WTC11 (cell line): ENCODE measurements at regions not wholly inside any gene's neighbourhood (a gene's known extent, or its start where the extent isn't known, plus 50 kb on each side); places are given as distances from the start of the nearest gene placed in this dataset.

ENCODE experiments used
- ATAC-seq: fragments of 200-7000 bp; cut with Tn5 transposase; 2 replicates; pipeline ENCODE4 v1.10.0; 2021; ENCODE audit warnings: mild to moderate bottlenecking, moderate library complexity
- CTCF ChIA-PET: fragments of 300-600 bp; sonication (Branson Sonifier 250); formaldehyde crosslinking; loops from one replicate; lab custom pipeline; 2021; ENCODE audit warnings: antibody characterized with exemption; lab: Charles Lee
- POLR2A ChIA-PET: fragments of 350-600 bp; sonication (Branson Sonifier 250); formaldehyde crosslinking; loops from one replicate; lab custom pipeline; 2021; ENCODE audit warnings: antibody characterized with exemption; lab: Charles Lee
- DNase-seq: peaks from one replicate; pipeline ENCODE4 v3.0.0; 2021; ENCODE audit warnings: low spot score
- H3K27ac Mint-ChIP-seq: 2 replicates; pipeline ENCODE4 v1.8.0; 2021; ENCODE audit warnings: mixed read lengths
- H3K27me3 Mint-ChIP-seq: 2 replicates; pipeline ENCODE4 v1.8.0; 2021; ENCODE audit warnings: low read depth, mild to moderate bottlenecking, moderate library complexity, mixed read lengths
- H3K36me3 Mint-ChIP-seq: 2 replicates; pipeline ENCODE4 v1.8.0; 2021; ENCODE audit warnings: mixed read lengths
- H3K4me1 Mint-ChIP-seq: 2 replicates; pipeline ENCODE4 v1.8.0; 2022; ENCODE audit warnings: mixed read lengths
- H3K4me3 Mint-ChIP-seq: 2 replicates; pipeline ENCODE4 v1.8.0; 2021; ENCODE audit warnings: mild to moderate bottlenecking, moderate library complexity, mixed read lengths
- H3K9me3 Mint-ChIP-seq: 2 replicates; pipeline ENCODE4 v1.8.0; 2021; ENCODE audit warnings: mixed read lengths
- AFF4 ChIP-seq: sonication (generic); formaldehyde crosslinking; IDR thresholded peaks from 2 replicates; pipeline ENCODE4 v1.8.1; 2023; ENCODE audit warnings: mild to moderate bottlenecking, missing genetic modification reagents, borderline replicate concordance
- ARID4B ChIP-seq: sonication (generic); formaldehyde crosslinking; IDR thresholded peaks from 2 replicates; pipeline ENCODE4 v1.8.0; 2023; ENCODE audit warnings: missing genetic modification reagents, mild to moderate bottlenecking, borderline replicate concordance
- CREB1 ChIP-seq: sonication (generic); formaldehyde crosslinking; IDR thresholded peaks from 2 replicates; pipeline ENCODE4 v1.8.0; 2023; ENCODE audit warnings: mild to moderate bottlenecking, missing genetic modification reagents
- EMX1 ChIP-seq: fragments of 250-450 bp; sonication (Bioruptor Pico); IDR thresholded peaks from 2 replicates; pipeline ENCODE4 v1.8.0; 2021; ENCODE audit warnings: mild to moderate bottlenecking
- FOXP1 ChIP-seq: sonication (generic); formaldehyde crosslinking; IDR thresholded peaks from 2 replicates; pipeline ENCODE4 v1.8.0; 2022; ENCODE audit warnings: missing genetic modification reagents, mild to moderate bottlenecking, moderate library complexity, borderline replicate concordance
- GTF2I ChIP-seq: fragments of 250-450 bp; sonication (Bioruptor Pico); conservative IDR thresholded peaks from 2 replicates; pipeline ENCODE4 v1.4.0; 2021; ENCODE audit warnings: mild to moderate bottlenecking
- IRF2 ChIP-seq: sonication (generic); formaldehyde crosslinking; IDR thresholded peaks from 2 replicates; pipeline ENCODE4 v1.8.0; 2022; ENCODE audit warnings: low read depth, missing genetic modification reagents, borderline replicate concordance
- NR3C1 ChIP-seq: sonication (generic); formaldehyde crosslinking; conservative IDR thresholded peaks from 2 replicates; pipeline ENCODE4 v1.8.1; 2023; ENCODE audit warnings: low read depth, mild to moderate bottlenecking, missing genetic modification reagents
- RORB ChIP-seq: fragments of 250-450 bp; sonication (Bioruptor Pico); IDR thresholded peaks from 2 replicates; pipeline ENCODE4 v1.9.0; 2021; ENCODE audit warnings: mild to moderate bottlenecking
- SMAD4 ChIP-seq: sonication (generic); formaldehyde crosslinking; IDR thresholded peaks from 2 replicates; pipeline ENCODE4 v1.8.0; 2022; ENCODE audit warnings: mild to moderate bottlenecking, missing genetic modification reagents
- USF1 ChIP-seq: sonication (generic); formaldehyde crosslinking; IDR thresholded peaks from 2 replicates; pipeline ENCODE4 v1.8.0; 2022; ENCODE audit warnings: mild to moderate bottlenecking, missing genetic modification reagents
- ZNF138 ChIP-seq: sonication (generic); formaldehyde crosslinking; conservative IDR thresholded peaks from 2 replicates; pipeline ENCODE4 v1.8.1; 2022; ENCODE audit warnings: mild to moderate bottlenecking, moderate library complexity, missing genetic modification reagents
- ZNF532 ChIP-seq: fragments of 250-450 bp; sonication (Bioruptor Pico); IDR thresholded peaks from 2 replicates; pipeline ENCODE4 v1.9.0; 2021; ENCODE audit warnings: mild to moderate bottlenecking, borderline replicate concordance
- TF ChIP-seq, protein P1 (sequence below): sonication (generic); formaldehyde crosslinking; IDR thresholded peaks from 2 replicates; pipeline ENCODE4 v1.8.1; 2022; ENCODE audit warnings: mild to moderate bottlenecking, missing genetic modification reagents, moderate library complexity, borderline replicate concordance
- TF ChIP-seq, protein P2 (sequence below): sonication (generic); formaldehyde crosslinking; IDR thresholded peaks from 2 replicates; pipeline ENCODE4 v1.8.1; 2023; ENCODE audit warnings: mild to moderate bottlenecking, missing genetic modification reagents

DNA sequence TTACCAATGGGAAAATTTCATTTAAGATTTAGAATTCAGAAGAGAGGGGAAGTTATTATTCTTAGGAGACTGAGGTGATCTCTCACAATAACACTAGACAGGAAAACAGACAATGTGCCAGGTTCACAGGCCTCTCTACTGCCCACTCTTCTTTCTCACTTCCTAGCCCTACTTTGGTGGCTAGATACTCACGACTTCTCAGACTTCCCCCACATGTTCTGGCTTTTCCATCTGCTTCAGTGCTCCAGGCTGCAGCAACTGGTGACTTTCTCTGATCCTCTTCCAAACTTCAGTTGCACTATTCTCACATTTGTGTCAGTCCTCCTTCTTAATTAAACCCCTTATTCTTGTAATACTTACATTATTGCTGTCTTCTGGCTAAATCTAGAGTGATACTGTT, 208.7 kb upstream of the KCTD3 start:
- no peaks in the 10 kb centered on the region for H3K4me1 Mint-ChIP-seq
- no peaks in the 10 kb centered on the region for H3K36me3 Mint-ChIP-seq
- POLR2A ChIA-PET, result no interaction called here

DNA sequence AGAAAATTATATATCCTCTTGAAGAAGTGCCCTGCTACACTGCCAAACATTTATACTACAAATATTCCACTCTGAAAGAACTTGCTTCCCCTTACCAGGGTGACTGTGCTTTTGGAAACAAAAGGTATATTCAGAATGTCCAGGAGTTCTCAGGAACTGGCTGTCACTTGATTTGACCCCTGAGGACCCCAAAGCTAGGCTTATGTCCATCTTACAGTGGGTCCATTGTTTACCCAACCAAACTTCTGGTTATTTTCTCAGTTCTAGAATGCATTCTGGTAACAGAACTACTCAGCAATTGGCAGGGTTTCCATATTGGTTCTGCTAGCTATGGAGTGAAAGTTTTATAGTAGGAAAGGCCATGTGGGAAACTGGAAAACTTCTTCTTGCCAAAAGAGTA, 207.1 kb upstream of the KCTD3 start:
- Mint-ChIP-seq H3K4me1 (no peaks in the 10 kb centered on the region), H3K36me3 (no peaks in the 10 kb centered on the region), H3K27me3 (no peaks in the 10 kb centered on the region), H3K4me3 (no peak overlapping the region), H3K27ac (no peak overlapping the region), H3K9me3 (peaks cover 8% of the 10 kb centered on the region)
- no peak for TF ChIP-seq AFF4
- TF ChIP-seq EMX1 (CRISPR knock-in tag), result no peak
- no peak for TF ChIP-seq IRF2 (CRISPR knock-in tag)
- TF ChIP-seq CREB1 (CRISPR knock-in tag), result no peak
- TF ChIP-seq, protein P1, sequence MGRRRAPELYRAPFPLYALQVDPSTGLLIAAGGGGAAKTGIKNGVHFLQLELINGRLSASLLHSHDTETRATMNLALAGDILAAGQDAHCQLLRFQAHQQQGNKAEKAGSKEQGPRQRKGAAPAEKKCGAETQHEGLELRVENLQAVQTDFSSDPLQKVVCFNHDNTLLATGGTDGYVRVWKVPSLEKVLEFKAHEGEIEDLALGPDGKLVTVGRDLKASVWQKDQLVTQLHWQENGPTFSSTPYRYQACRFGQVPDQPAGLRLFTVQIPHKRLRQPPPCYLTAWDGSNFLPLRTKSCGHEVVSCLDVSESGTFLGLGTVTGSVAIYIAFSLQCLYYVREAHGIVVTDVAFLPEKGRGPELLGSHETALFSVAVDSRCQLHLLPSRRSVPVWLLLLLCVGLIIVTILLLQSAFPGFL (CRISPR knock-in tag), result no peak
- TF ChIP-seq USF1 (CRISPR knock-in tag), result no peak
- TF ChIP-seq RORB (CRISPR knock-in tag), result no peak
- TF ChIP-seq ARID4B, result no peak
- TF ChIP-seq NR3C1 (CRISPR knock-in tag), result no peak
- ChIA-PET CTCF (no interaction called here), POLR2A (no interaction called here)
- DNase-seq (no peak), ATAC-seq (no peak)

More for the DNA sequence above, 208.7 kb upstream of the KCTD3 start:
- TF ChIP-seq FOXP1 (CRISPR knock-in tag) (no peak), ZNF532 (CRISPR knock-in tag) (no peak), SMAD4 (CRISPR knock-in tag) (no peak), ZNF138 (CRISPR knock-in tag) (no peak), GTF2I (CRISPR knock-in tag) (no peak)
- TF ChIP-seq, protein P2, sequence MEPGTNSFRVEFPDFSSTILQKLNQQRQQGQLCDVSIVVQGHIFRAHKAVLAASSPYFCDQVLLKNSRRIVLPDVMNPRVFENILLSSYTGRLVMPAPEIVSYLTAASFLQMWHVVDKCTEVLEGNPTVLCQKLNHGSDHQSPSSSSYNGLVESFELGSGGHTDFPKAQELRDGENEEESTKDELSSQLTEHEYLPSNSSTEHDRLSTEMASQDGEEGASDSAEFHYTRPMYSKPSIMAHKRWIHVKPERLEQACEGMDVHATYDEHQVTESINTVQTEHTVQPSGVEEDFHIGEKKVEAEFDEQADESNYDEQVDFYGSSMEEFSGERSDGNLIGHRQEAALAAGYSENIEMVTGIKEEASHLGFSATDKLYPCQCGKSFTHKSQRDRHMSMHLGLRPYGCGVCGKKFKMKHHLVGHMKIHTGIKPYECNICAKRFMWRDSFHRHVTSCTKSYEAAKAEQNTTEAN (CRISPR knock-in tag), result no peak
- no peak for ATAC-seq
- no peak overlapping the region for H3K4me3 Mint-ChIP-seq
- CTCF ChIA-PET, result interaction anchor here (0.6 kb wide), 1 partner anchor 245 kb away, joined by 3 read pairs; no protein-coding TSS in a partner anchor
- no peaks in the 10 kb centered on the region for H3K27me3 Mint-ChIP-seq
- peaks cover 4% of the 10 kb centered on the region for H3K9me3 Mint-ChIP-seq
- no peak overlapping the region for H3K27ac Mint-ChIP-seq
- DNase-seq, result no peak
